ENCODE measurements at regions not wholly inside any gene's neighbourhood (a gene's known extent, or its start where the extent isn't known, plus 50 kb on each side); places are given as distances from the start of the nearest gene placed in this dataset.
"Not testable (repeated sequence)": the region's sequence is repeated elsewhere in the genome, so short reads cannot be mapped to it uniquely, and the experiment has no call there.

GRCh38 chr14:106129274-106129673 is 602.9 kb downstream of the TMEM121 start:
- DNase-seq (ENCODE audit: low read depth): no peak

GRCh38 chr14:106129904-106130661 is 603.7 kb downstream of the TMEM121 start:
- not testable (repeated sequence) for DNase-seq (ENCODE audit: low read depth)

- DNase-seq (ENCODE audit: low read depth): not testable (repeated sequence)
Measured at GRCh38 chr14:106133126-106133525, 606.7 kb downstream of the TMEM121 start.

GRCh38 chr14:106134886-106135285 is 608.5 kb downstream of the TMEM121 start:
- DNase-seq (ENCODE audit: low read depth): no peak

- peak; percentile 27 for DNase-seq (ENCODE audit: low read depth)
Measured at GRCh38 chr14:106141242-106142220, 615.1 kb downstream of the TMEM121 start.

- DNase-seq (ENCODE audit: low read depth): not testable (repeated sequence)
Measured at GRCh38 chr14:106145731-106146130, 619.3 kb downstream of the TMEM121 start.

GRCh38 chr14:106153362-106153955 is 627.1 kb downstream of the TMEM121 start:
- peak; percentile 68 for DNase-seq (ENCODE audit: low read depth)

- no peak for DNase-seq (ENCODE audit: low read depth)
Measured at GRCh38 chr14:106163316-106163715, 636.9 kb downstream of the TMEM121 start.

GRCh38 chr14:106163812-106164211 is 637.4 kb downstream of the TMEM121 start:
- DNase-seq (ENCODE audit: low read depth): not testable (repeated sequence)

GRCh38 chr14:106166232-106166631 is 639.8 kb downstream of the TMEM121 start:
- no peak for DNase-seq (ENCODE audit: low read depth)

GRCh38 chr14:106166650-106167204 is 640.3 kb downstream of the TMEM121 start:
- no peak for DNase-seq (ENCODE audit: low read depth)

GRCh38 chr14:106170163-106170658 is 643.8 kb downstream of the TMEM121 start:
- DNase-seq (ENCODE audit: low read depth): peak; percentile 58

GRCh38 chr14:106174206-106174605 is 647.8 kb downstream of the TMEM121 start:
- peak; percentile 57 for DNase-seq (ENCODE audit: low read depth)

- DNase-seq (ENCODE audit: low read depth): peak; percentile 21
Measured at GRCh38 chr14:106177266-106178246, 651.2 kb downstream of the TMEM121 start.

- no peak for DNase-seq (ENCODE audit: low read depth)
Measured at GRCh38 chr14:106179761-106180160, 653.4 kb downstream of the TMEM121 start.

GRCh38 chr14:106184771-106185170 is 658.4 kb downstream of the TMEM121 start:
- peak; percentile 52 for DNase-seq (ENCODE audit: low read depth)

- not testable (repeated sequence) for DNase-seq (ENCODE audit: low read depth)
Measured at GRCh38 chr14:106185174-106185836, 658.9 kb downstream of the TMEM121 start.

GRCh38 chr14:106185837-106186233 is 659.5 kb downstream of the TMEM121 start:
- peak; percentile 56 for DNase-seq (ENCODE audit: low read depth)

GRCh38 chr14:106187216-106187615 is 660.8 kb downstream of the TMEM121 start:
- DNase-seq (ENCODE audit: low read depth): no peak

- DNase-seq (ENCODE audit: low read depth): not testable (repeated sequence)
Measured at GRCh38 chr14:106192701-106193100, 666.3 kb downstream of the TMEM121 start.
